A549 (cell line): ENCODE measurements at regions not wholly inside any gene's neighbourhood (a gene's known extent, or its start where the extent isn't known, plus 50 kb on each side); places are given as distances from the start of the nearest gene placed in this dataset.

Experiments
- ATAC-seq, 2 experiments: fragments of 200-7000 bp in 1 of 2; fragments of >200 bp in 1 of 2; cut with Nextera tagmentation in 1 of 2; cut with Tn5 transposase in 1 of 2; 3 replicates each; pipeline versions ENCODE4 v1.8.0 to v1.9.1; 2018 to 2020; ENCODE audit warnings: mild to moderate bottlenecking in 1 of 2, moderate library complexity in 1 of 2
- CTCF ChIA-PET: fragments of 300-600 bp; sonication (Branson Sonifier 250); formaldehyde crosslinking; extraction: SDS; loops from one replicate; lab custom pipeline; 2021; ENCODE audit warnings: antibody characterized with exemption, inconsistent platforms; lab: Yijun Ruan, JAX
- POLR2A ChIA-PET: fragments of 350-600 bp; formaldehyde crosslinking; extraction: SDS; loops from one replicate; lab custom pipeline; 2021; ENCODE audit warnings: antibody characterized with exemption, inconsistent platforms; lab: Yijun Ruan, JAX
- DNase-seq, 2 experiments: peaks; one replicate each; pipeline versions ENCODE4 v3.0.0 to v3.0.0-alpha.2; 2011 to 2016; ENCODE audit warnings: low read depth in 1 of 2, low spot score in 1 of 2
- FAIRE-seq: peaks from 2 replicates; lab custom pipeline; 2011; peaks lifted over from hg19 to GRCh38; lab: Jason Lieb, UNC
- H3K27ac ChIP-seq, 2 experiments: fragments of >200 bp; sonication (Bioruptor Twin); formaldehyde crosslinking; 3 replicates each; pipeline ENCODE4 v1.5.1; 2016 to 2017
- H3K4me1 ChIP-seq: fragments of >200 bp; sonication (Bioruptor Twin); formaldehyde crosslinking; 3 replicates; pipeline ENCODE4 v1.6.1; 2016
- H3K4me2 ChIP-seq: fragments of >200 bp; sonication (Bioruptor Twin); formaldehyde crosslinking; 3 replicates; pipeline ENCODE4 v1.6.1; 2016
- H3K4me3 ChIP-seq: fragments of >200 bp; sonication (Bioruptor Twin); formaldehyde crosslinking; 3 replicates; pipeline ENCODE4 v1.5.1; 2016
- H3K9me3 ChIP-seq: fragments of >200 bp; sonication (Bioruptor Twin); formaldehyde crosslinking; 3 replicates; pipeline ENCODE4 v1.6.1; 2016
- CBX2 ChIP-seq: fragments of 200-600 bp; sonication (generic); IDR thresholded peaks from 2 replicates; pipeline ENCODE4 v1.6.1; 2016; ENCODE audit warnings: low read depth, mild to moderate bottlenecking, borderline replicate concordance
- CEBPB ChIP-seq, 2 experiments: fragments of >200 bp in 1 of 2; sonication (Bioruptor Twin) in 1 of 2; formaldehyde crosslinking in 1 of 2; IDR thresholded peaks; 2 replicates each; pipeline ENCODE4 v1.6.1; 2012 to 2016
- CHD2 ChIP-seq: fragments of 150-350 bp; IDR thresholded peaks from 2 replicates; pipeline ENCODE4 v1.6.1; 2014; ENCODE audit warnings: low read length; ENCODE audit not compliant: partially characterized antibody
- EP300 ChIP-seq, 2 experiments: fragments of >200 bp; sonication (Bioruptor Twin); formaldehyde crosslinking; IDR thresholded peaks; 2 replicates in 1 of 2; 3 replicates in 1 of 2; pipeline ENCODE4 v1.6.1; 2016 to 2017
- ESRRA ChIP-seq: fragments of 150-350 bp; IDR thresholded peaks from 2 replicates; pipeline ENCODE4 v1.6.1; 2014; ENCODE audit warnings: mild to moderate bottlenecking, low read length, borderline replicate concordance
- FOSB ChIP-seq: fragments of 250-450 bp; sonication (Bioruptor Pico); IDR thresholded peaks from 2 replicates; pipeline ENCODE4 v1.5.0; 2020; ENCODE audit warnings: mild to moderate bottlenecking, moderate library complexity
- FOSL2 ChIP-seq, 2 experiments: fragments of 450-650 bp in 1 of 2; fragments of >200 bp in 1 of 2; sonication (Bioruptor Twin) in 1 of 2; formaldehyde crosslinking; IDR thresholded peaks; 2 replicates each; pipeline versions ENCODE4 v1.5.0 to v1.6.1; 2016 to 2020; ENCODE audit warnings: mild to moderate bottlenecking in 1 of 2, moderate library complexity in 1 of 2
- FOXS1 ChIP-seq: fragments of 250-450 bp; sonication (Bioruptor Pico); IDR thresholded peaks from 2 replicates; pipeline ENCODE4 v1.5.0; 2020; ENCODE audit warnings: mild to moderate bottlenecking, moderate library complexity
- HDAC2 ChIP-seq: fragments of 200-600 bp; sonication (generic); IDR thresholded peaks from 2 replicates; pipeline ENCODE4 v1.6.1; 2016
- HEYL ChIP-seq: fragments of 250-450 bp; sonication (Bioruptor Pico); IDR thresholded peaks from 2 replicates; pipeline ENCODE4 v1.8.0; 2021; ENCODE audit warnings: mild to moderate bottlenecking, moderate library complexity
- HOXA7 ChIP-seq: fragments of 250-450 bp; sonication (Bioruptor Pico); IDR thresholded peaks from 2 replicates; pipeline ENCODE4 v1.5.0; 2020; ENCODE audit warnings: mild to moderate bottlenecking, moderate library complexity
- HOXB13 ChIP-seq: fragments of 250-450 bp; sonication (Bioruptor Pico); IDR thresholded peaks from 2 replicates; pipeline ENCODE4 v1.5.0; 2020; ENCODE audit warnings: low read depth, mild to moderate bottlenecking, moderate library complexity
- HOXB5 ChIP-seq: fragments of 250-450 bp; sonication (Bioruptor Pico); IDR thresholded peaks from 2 replicates; pipeline ENCODE4 v1.5.0; 2020; ENCODE audit warnings: mild to moderate bottlenecking, moderate library complexity
- JUN ChIP-seq, 2 experiments: fragments of >200 bp; sonication (Bioruptor Twin); formaldehyde crosslinking; IDR thresholded peaks; 2 replicates in 1 of 2; 3 replicates in 1 of 2; pipeline ENCODE4 v1.6.1; 2016 to 2017
- JUNB ChIP-seq: fragments of >200 bp; sonication (Bioruptor Twin); formaldehyde crosslinking; IDR thresholded peaks from 2 replicates; pipeline ENCODE4 v1.6.1; 2016
- KDM1A ChIP-seq: fragments of 200-600 bp; sonication (generic); IDR thresholded peaks from 2 replicates; pipeline ENCODE4 v1.6.1; 2016; ENCODE audit warnings: low read depth, mild to moderate bottlenecking
- NFE2L2 ChIP-seq: fragments of 150-350 bp; conservative IDR thresholded peaks from 2 replicates; pipeline ENCODE4 v1.6.1; 2014; ENCODE audit warnings: low read length
- NPAS2 ChIP-seq: fragments of 250-450 bp; sonication (Bioruptor Pico); IDR thresholded peaks from 2 replicates; pipeline ENCODE4 v1.8.0; 2022; ENCODE audit warnings: mild to moderate bottlenecking, moderate library complexity, borderline replicate concordance
- RAD21 ChIP-seq, 2 experiments: fragments of >200 bp in 1 of 2; sonication (Bioruptor Twin) in 1 of 2; formaldehyde crosslinking in 1 of 2; IDR thresholded peaks in 1 of 2; conservative IDR thresholded peaks in 1 of 2; 2 replicates in 1 of 2; 3 replicates in 1 of 2; pipeline ENCODE4 v1.6.1; 2012 to 2018; ENCODE audit warnings: inconsistent platforms in 1 of 2
- RCOR1 ChIP-seq: fragments of 150-350 bp; IDR thresholded peaks from 2 replicates; pipeline ENCODE4 v1.6.1; 2014; ENCODE audit warnings: antibody characterized with exemption, low read length, low read depth
- RFX5 ChIP-seq: fragments of 450-650 bp; IDR thresholded peaks from 2 replicates; pipeline ENCODE4 v1.7.1; 2014; ENCODE audit warnings: antibody characterized with exemption, mild to moderate bottlenecking, moderate library complexity
- RNF2 ChIP-seq: fragments of 200-600 bp; sonication (generic); IDR thresholded peaks from 2 replicates; pipeline ENCODE4 v1.6.1; 2016; ENCODE audit warnings: low read depth, mild to moderate bottlenecking, antibody characterized with exemption, moderate library complexity, borderline replicate concordance
- SMC3 ChIP-seq: fragments of >200 bp; sonication (Bioruptor Twin); formaldehyde crosslinking; IDR thresholded peaks from 3 replicates; pipeline ENCODE4 v1.6.1; 2018; ENCODE audit warnings: inconsistent platforms
- TFCP2L1 ChIP-seq: fragments of 250-450 bp; sonication (Bioruptor Pico); IDR thresholded peaks from 2 replicates; pipeline ENCODE4 v1.5.0; 2021; ENCODE audit warnings: mild to moderate bottlenecking
- TP53 ChIP-seq: fragments of 250-450 bp; sonication (Bioruptor Pico); IDR thresholded peaks from 2 replicates; pipeline ENCODE4 v1.5.0; 2021; ENCODE audit warnings: mild to moderate bottlenecking, moderate library complexity
- ZC3H11A ChIP-seq: fragments of 450-650 bp; IDR thresholded peaks from 2 replicates; pipeline ENCODE4 v1.6.1; 2014; ENCODE audit warnings: antibody characterized with exemption, mild to moderate bottlenecking
- ZSCAN20 ChIP-seq: fragments of 250-450 bp; sonication (Bioruptor Pico); IDR thresholded peaks from 2 replicates; pipeline ENCODE4 v1.8.0; 2022; ENCODE audit warnings: mild to moderate bottlenecking, moderate library complexity
- WGBS: methylation state at CpG from one replicate; pipeline ENCODE4 v1.1.6; 2017; ENCODE audit errors: missing lambda C conversion rate; 5-methylcytosine and 5-hydroxymethylcytosine counted together
- TF ChIP-seq, protein P1 (sequence below): IDR thresholded peaks from 2 replicates; pipeline ENCODE4 v1.6.1; 2012
- TF ChIP-seq, protein P2 (sequence below): fragments of >200 bp; sonication (Bioruptor Twin); formaldehyde crosslinking; IDR thresholded peaks from 2 replicates; pipeline ENCODE4 v1.6.1; 2016
- TF ChIP-seq, protein P3 (sequence below): fragments of >200 bp; sonication (Bioruptor Twin); formaldehyde crosslinking; IDR thresholded peaks from 3 replicates; pipeline ENCODE4 v1.6.1; 2016
- TF ChIP-seq, protein P4 (sequence below): fragments of >200 bp; sonication (Bioruptor Twin); formaldehyde crosslinking; IDR thresholded peaks from 3 replicates; pipeline ENCODE4 v1.5.1; 2016
- TF ChIP-seq, protein P5 (sequence below): fragments of 150-350 bp; IDR thresholded peaks from 2 replicates; pipeline ENCODE4 v1.6.1; 2014; ENCODE audit warnings: low read depth, mild to moderate bottlenecking, low read length
- TF ChIP-seq, protein P6 (sequence below): fragments of 450-650 bp; IDR thresholded peaks from 2 replicates; pipeline ENCODE4 v1.6.1; 2014; ENCODE audit warnings: antibody characterized with exemption

DNA sequence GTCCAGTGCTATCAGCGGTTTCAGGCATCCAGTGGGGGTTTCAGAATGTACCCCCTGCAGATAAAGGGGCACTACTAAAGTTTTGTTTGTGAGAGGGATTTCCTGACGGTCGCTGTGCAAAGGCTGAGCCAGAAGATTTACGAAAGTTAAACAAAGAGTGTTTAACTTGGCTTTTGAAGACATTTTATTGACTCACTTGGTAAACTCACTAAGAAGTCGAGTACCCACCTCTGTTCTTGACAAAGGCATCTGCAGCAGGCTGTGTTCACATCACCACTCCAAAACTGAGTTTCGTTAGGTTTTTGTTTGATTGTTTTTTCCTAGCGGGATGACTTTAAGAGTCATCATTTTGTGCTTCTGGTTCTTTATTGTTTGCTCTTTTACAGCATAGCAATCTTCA, 143.9 kb upstream of the TBL1X start (continued):
- TF ChIP-seq, protein P1, sequence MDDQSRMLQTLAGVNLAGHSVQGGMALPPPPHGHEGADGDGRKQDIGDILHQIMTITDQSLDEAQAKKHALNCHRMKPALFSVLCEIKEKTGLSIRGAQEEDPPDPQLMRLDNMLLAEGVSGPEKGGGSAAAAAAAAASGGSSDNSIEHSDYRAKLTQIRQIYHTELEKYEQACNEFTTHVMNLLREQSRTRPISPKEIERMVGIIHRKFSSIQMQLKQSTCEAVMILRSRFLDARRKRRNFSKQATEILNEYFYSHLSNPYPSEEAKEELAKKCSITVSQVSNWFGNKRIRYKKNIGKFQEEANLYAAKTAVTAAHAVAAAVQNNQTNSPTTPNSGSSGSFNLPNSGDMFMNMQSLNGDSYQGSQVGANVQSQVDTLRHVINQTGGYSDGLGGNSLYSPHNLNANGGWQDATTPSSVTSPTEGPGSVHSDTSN, result no peak
- TF ChIP-seq CHD2 (no peak), TFCP2L1 (CRISPR knock-in tag) (no peak), NFE2L2 (no peak), ZC3H11A (no peak), SMC3 (peak; percentile 49; the same call in 2 of the 3 replicates), HOXA7 (no peak), FOXS1 (no peak), KDM1A (no peak), RAD21 (conservative IDR thresholded peaks at IDR 0.05 in 1 of 2, IDR thresholded peaks at IDR 0.05 in 1 of 2) (peak; percentile 32 to 57; a peak in 4 of 5 replicates), EP300 (IDR thresholded peaks at IDR 0.05) (peak; percentile 59 to 71; a peak in 3 of 5 replicates), RFX5 (no peak), HEYL (no peak), RNF2 (no peak), FOSB (CRISPR knock-in tag) (no peak), HOXB13 (CRISPR knock-in tag) (no peak), ESRRA (no peak), ZSCAN20 (CRISPR knock-in tag) (no peak), NPAS2 (CRISPR knock-in tag) (no peak)
- TF ChIP-seq, protein P2, sequence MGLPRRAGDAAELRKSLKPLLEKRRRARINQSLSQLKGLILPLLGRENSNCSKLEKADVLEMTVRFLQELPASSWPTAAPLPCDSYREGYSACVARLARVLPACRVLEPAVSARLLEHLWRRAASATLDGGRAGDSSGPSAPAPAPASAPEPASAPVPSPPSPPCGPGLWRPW, result peak; percentile 58
- TF ChIP-seq, protein P3, sequence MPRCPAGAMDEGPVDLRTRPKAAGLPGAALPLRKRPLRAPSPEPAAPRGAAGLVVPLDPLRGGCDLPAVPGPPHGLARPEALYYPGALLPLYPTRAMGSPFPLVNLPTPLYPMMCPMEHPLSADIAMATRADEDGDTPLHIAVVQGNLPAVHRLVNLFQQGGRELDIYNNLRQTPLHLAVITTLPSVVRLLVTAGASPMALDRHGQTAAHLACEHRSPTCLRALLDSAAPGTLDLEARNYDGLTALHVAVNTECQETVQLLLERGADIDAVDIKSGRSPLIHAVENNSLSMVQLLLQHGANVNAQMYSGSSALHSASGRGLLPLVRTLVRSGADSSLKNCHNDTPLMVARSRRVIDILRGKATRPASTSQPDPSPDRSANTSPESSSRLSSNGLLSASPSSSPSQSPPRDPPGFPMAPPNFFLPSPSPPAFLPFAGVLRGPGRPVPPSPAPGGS, result peak; percentile 82; the same call in 1 of the 3 replicates
- TF ChIP-seq, protein P4, sequence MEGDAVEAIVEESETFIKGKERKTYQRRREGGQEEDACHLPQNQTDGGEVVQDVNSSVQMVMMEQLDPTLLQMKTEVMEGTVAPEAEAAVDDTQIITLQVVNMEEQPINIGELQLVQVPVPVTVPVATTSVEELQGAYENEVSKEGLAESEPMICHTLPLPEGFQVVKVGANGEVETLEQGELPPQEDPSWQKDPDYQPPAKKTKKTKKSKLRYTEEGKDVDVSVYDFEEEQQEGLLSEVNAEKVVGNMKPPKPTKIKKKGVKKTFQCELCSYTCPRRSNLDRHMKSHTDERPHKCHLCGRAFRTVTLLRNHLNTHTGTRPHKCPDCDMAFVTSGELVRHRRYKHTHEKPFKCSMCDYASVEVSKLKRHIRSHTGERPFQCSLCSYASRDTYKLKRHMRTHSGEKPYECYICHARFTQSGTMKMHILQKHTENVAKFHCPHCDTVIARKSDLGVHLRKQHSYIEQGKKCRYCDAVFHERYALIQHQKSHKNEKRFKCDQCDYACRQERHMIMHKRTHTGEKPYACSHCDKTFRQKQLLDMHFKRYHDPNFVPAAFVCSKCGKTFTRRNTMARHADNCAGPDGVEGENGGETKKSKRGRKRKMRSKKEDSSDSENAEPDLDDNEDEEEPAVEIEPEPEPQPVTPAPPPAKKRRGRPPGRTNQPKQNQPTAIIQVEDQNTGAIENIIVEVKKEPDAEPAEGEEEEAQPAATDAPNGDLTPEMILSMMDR, result no peak
- TF ChIP-seq, protein P5, sequence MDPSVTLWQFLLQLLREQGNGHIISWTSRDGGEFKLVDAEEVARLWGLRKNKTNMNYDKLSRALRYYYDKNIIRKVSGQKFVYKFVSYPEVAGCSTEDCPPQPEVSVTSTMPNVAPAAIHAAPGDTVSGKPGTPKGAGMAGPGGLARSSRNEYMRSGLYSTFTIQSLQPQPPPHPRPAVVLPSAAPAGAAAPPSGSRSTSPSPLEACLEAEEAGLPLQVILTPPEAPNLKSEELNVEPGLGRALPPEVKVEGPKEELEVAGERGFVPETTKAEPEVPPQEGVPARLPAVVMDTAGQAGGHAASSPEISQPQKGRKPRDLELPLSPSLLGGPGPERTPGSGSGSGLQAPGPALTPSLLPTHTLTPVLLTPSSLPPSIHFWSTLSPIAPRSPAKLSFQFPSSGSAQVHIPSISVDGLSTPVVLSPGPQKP, result no peak

DNA sequence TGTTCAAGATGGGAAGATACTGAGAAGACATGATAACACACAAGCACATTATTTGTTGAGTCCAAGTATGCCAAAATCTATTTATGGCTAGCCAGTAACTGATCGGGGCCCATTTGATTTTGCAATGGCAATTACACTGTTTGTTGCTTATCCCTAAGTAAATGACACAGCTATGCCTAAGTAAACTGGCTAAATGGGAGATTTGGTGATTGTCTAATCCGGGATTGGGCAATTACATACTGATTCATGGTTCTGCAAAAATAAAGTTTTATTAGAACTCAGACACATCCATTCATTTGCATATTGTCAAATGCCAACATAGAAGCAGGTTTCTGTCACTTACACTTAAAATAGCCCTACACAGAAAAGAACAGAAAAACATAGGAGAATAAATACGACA, 140.2 kb upstream of the TBL1X start:
- POLR2A ChIA-PET, result no interaction called here
- DNase-seq (no peak), ATAC-seq (no peak), FAIRE-seq (no peak)
- CTCF ChIA-PET, result no interaction called here
- WGBS, result 74% methylated on average over 3 of the region's 3 CpGs
- H3K4me2 ChIP-seq, result no peak overlapping the region
- peaks cover 25% of the 10 kb centered on the region for H3K4me1 ChIP-seq
- no peak overlapping the region for H3K4me3 ChIP-seq
- TF ChIP-seq HOXB5 (CRISPR knock-in tag), result no peak
- TF ChIP-seq FOSL2 (IDR thresholded peaks at IDR 0.05), result no peak
- TF ChIP-seq FOSL2 (CRISPR knock-in tag; IDR thresholded peaks at IDR 0.05), result no peak
- TF ChIP-seq RCOR1, result no peak
- TF ChIP-seq, protein P6, sequence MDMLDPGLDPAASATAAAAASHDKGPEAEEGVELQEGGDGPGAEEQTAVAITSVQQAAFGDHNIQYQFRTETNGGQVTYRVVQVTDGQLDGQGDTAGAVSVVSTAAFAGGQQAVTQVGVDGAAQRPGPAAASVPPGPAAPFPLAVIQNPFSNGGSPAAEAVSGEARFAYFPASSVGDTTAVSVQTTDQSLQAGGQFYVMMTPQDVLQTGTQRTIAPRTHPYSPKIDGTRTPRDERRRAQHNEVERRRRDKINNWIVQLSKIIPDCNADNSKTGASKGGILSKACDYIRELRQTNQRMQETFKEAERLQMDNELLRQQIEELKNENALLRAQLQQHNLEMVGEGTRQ, result no peak
- no peak for TF ChIP-seq HOXA7
- no peak for TF ChIP-seq JUN (IDR thresholded peaks at IDR 0.05)
- TF ChIP-seq HDAC2, result no peak
- no peak for TF ChIP-seq TP53 (CRISPR knock-in tag)
- no peak for TF ChIP-seq ZSCAN20 (CRISPR knock-in tag)
- TF ChIP-seq CEBPB (IDR thresholded peaks at IDR 0.05), result no peak
- TF ChIP-seq CBX2, result no peak
- TF ChIP-seq JUNB, result no peak
- H3K27ac ChIP-seq, result no peak overlapping the region
- no peaks in the 10 kb centered on the region for H3K9me3 ChIP-seq
